NCI-H1092 treated with DMSO at 0.1 percent for 48 hours (cell line): ENCODE measurements at regions not wholly inside any gene's neighbourhood (a gene's known extent, or its start where the extent isn't known, plus 50 kb on each side); places are given as distances from the start of the nearest gene placed in this dataset.
"Not testable (repeated sequence)": the region's sequence is repeated elsewhere in the genome, so short reads cannot be mapped to it uniquely, and the experiment has no call there.

ENCODE experiments used
- DNase-seq: peaks from one replicate; lab custom pipeline; 2025; lab: John Stamatoyannopoulos, UW

GRCh38 chr4:29304595-29304994 is 1415.6 kb upstream of the PCDH7 start:
- no peak for DNase-seq

GRCh38 chr4:29307256-29307655 is 1412.9 kb upstream of the PCDH7 start:
- no peak for DNase-seq

GRCh38 chr4:29307755-29308154 is 1412.4 kb upstream of the PCDH7 start:
- DNase-seq, result no peak

- DNase-seq, result no peak
Observed at GRCh38 chr4:29309050-29309449, 1411.1 kb upstream of the PCDH7 start.

- DNase-seq, result no peak
Observed at GRCh38 chr4:29310252-29310651, 1409.9 kb upstream of the PCDH7 start.

GRCh38 chr4:29311247-29311646 is 1408.9 kb upstream of the PCDH7 start:
- DNase-seq, result no peak

GRCh38 chr4:29319663-29320340 is 1400.4 kb upstream of the PCDH7 start:
- no peak for DNase-seq

- DNase-seq, result no peak
Observed at GRCh38 chr4:29320947-29321620, 1399.1 kb upstream of the PCDH7 start.

GRCh38 chr4:29326004-29326403 is 1394.2 kb upstream of the PCDH7 start:
- DNase-seq, result no peak

GRCh38 chr4:29326816-29327215 is 1393.4 kb upstream of the PCDH7 start:
- DNase-seq, result no peak

- DNase-seq, result no peak
Observed at GRCh38 chr4:29336861-29337260, 1383.3 kb upstream of the PCDH7 start.

GRCh38 chr4:29372971-29373370 is 1347.2 kb upstream of the PCDH7 start:
- no peak for DNase-seq

GRCh38 chr4:29375716-29376115 is 1344.5 kb upstream of the PCDH7 start:
- no peak for DNase-seq

- not testable (repeated sequence) for DNase-seq
Observed at GRCh38 chr4:29378237-29378636, 1341.9 kb upstream of the PCDH7 start.

- DNase-seq, result no peak
Observed at GRCh38 chr4:29390921-29391320, 1329.2 kb upstream of the PCDH7 start.

- DNase-seq, result no peak
Observed at GRCh38 chr4:29405116-29405515, 1315.1 kb upstream of the PCDH7 start.

GRCh38 chr4:29415771-29416170 is 1304.4 kb upstream of the PCDH7 start:
- DNase-seq, result no peak

GRCh38 chr4:29423836-29424721 is 1296.1 kb upstream of the PCDH7 start:
- no peak for DNase-seq

GRCh38 chr4:29453303-29453820 is 1266.8 kb upstream of the PCDH7 start:
- no peak for DNase-seq

GRCh38 chr4:29459926-29460325 is 1260.2 kb upstream of the PCDH7 start:
- DNase-seq, result no peak

GRCh38 chr4:29467044-29467717 is 1253.0 kb upstream of the PCDH7 start:
- DNase-seq, result no peak
